Lung (tissue), 11 donors: ENCODE measurements at regions not wholly inside any gene's neighbourhood (a gene's known extent, or its start where the extent isn't known, plus 50 kb on each side); places are given as distances from the start of the nearest gene placed in this dataset.
A peak's percentile ranks its signal among the peaks of the same experiment; 100 is the strongest.

ENCODE experiments used
- ATAC-seq: fragments of 200-7000 bp; cut with Tn5 transposase; one replicate; pipeline ENCODE4 v1.9.1; 2020; ENCODE audit warnings: moderate number of reproducible peaks; ENCODE audit not compliant: insufficient read depth, low FRiP score
- DNase-seq, 3 donors: peaks; one replicate each; pipeline ENCODE4 v3.0.0-alpha.2; 2013 to 2017
- H3K27ac ChIP-seq, 2 donors: one replicate each; pipeline ENCODE4 v1.5.1; 2013; ENCODE audit warnings: mild to moderate bottlenecking in 2 of 2, moderate library complexity in 2 of 2, control low read depth in 1 of 2, inconsistent platforms in 1 of 2, low read depth in 1 of 2, low read length in 1 of 2
- H3K27me3 ChIP-seq, 3 donors: one replicate each; pipeline ENCODE4 v1.5.1; 2013; ENCODE audit warnings: low read length in 2 of 3; ENCODE audit not compliant: control insufficient read depth in 3 of 3, insufficient read depth in 3 of 3
- H3K36me3 ChIP-seq, 4 donors: one replicate each; pipeline ENCODE4 v1.5.1; 2013; ENCODE audit warnings: low read length in 4 of 4, mild to moderate bottlenecking in 1 of 4, moderate library complexity in 1 of 4; ENCODE audit not compliant: control insufficient read depth in 4 of 4, insufficient read depth in 4 of 4
- H3K4me1 ChIP-seq, 5 donors: one replicate each; pipeline ENCODE4 v1.5.1; 2013; ENCODE audit warnings: low read length in 5 of 5, mild to moderate bottlenecking in 2 of 5, moderate library complexity in 1 of 5; ENCODE audit not compliant: control insufficient read depth in 5 of 5, insufficient read depth in 5 of 5
- H3K4me3 ChIP-seq: one replicate; pipeline ENCODE4 v1.5.1; 2013; ENCODE audit warnings: mild to moderate bottlenecking, control low read depth, moderate library complexity
- H3K9ac ChIP-seq, 2 donors: one replicate each; pipeline ENCODE4 v1.5.1; 2013; ENCODE audit warnings: low read length in 2 of 2, control low read depth in 1 of 2; ENCODE audit not compliant: insufficient read depth in 1 of 2
- H3K9me3 ChIP-seq, 4 donors: one replicate each; pipeline ENCODE4 v1.5.1; 2013; ENCODE audit warnings: low read length in 3 of 4, mild to moderate bottlenecking in 1 of 4, moderate library complexity in 1 of 4; ENCODE audit not compliant: control insufficient read depth in 4 of 4, insufficient read depth in 3 of 4
- CTCF ChIP-seq: IDR thresholded peaks from 2 replicates; pipeline ENCODE4 v1.5.1; 2012; ENCODE audit warnings: mild to moderate bottlenecking; ENCODE audit errors: control extremely low read depth, extremely low read depth
- WGBS, 2 donors: extraction: QIAGEN DNeasy Blood & Tissue Kit; methylation state at CpG; one replicate each; pipeline ENCODE4 v1.1.7; 2013; 5-methylcytosine and 5-hydroxymethylcytosine counted together
- donor health status: control.
- donor health status: control.
- donor health status: Bipolar disorder and iron deficiency.
- donor health status: healthy.
- donor health status: DM: yes; HTN: yes; CAD: no.

GRCh38 chr1:87950369-87950768 is 621.7 kb downstream of the LMO4 start:
- no peak overlapping the region for H3K4me3 ChIP-seq
- DNase-seq (no peak), ATAC-seq (no peak)
- no peaks in the 10 kb centered on the region for H3K36me3 ChIP-seq
- peaks cover 0 to 5% (median 2%) of the 10 kb centered on the region in 5 donors for H3K4me1 ChIP-seq
- H3K27me3 ChIP-seq: no peaks in the 10 kb centered on the region
- H3K9ac ChIP-seq: no peak overlapping the region
- H3K27ac ChIP-seq: no peak overlapping the region
- TF ChIP-seq CTCF: no peak
- 35 to 63% methylated on average over 3 of the region's 3 CpGs for WGBS, 2 donors
- H3K9me3 ChIP-seq: no peaks in the 10 kb centered on the region

- no peak overlapping the region for H3K27ac ChIP-seq
- TF ChIP-seq CTCF: no peak
- WGBS, 2 donors: 73 to 85% methylated on average over 2 of the region's 2 CpGs
- no peak for ATAC-seq
- DNase-seq: no peak
- no peaks in the 10 kb centered on the region for H3K36me3 ChIP-seq
- H3K4me1 ChIP-seq: peaks cover 0 to 5% (median 2%) of the 10 kb centered on the region in 5 donors
- H3K27me3 ChIP-seq: no peaks in the 10 kb centered on the region
- no peaks in the 10 kb centered on the region for H3K9me3 ChIP-seq
- no peak overlapping the region for H3K9ac ChIP-seq
- H3K4me3 ChIP-seq: no peak overlapping the region
Observed at GRCh38 chr1:87951409-87951808, 622.7 kb downstream of the LMO4 start.

GRCh38 chr1:87951852-87952251 is 623.2 kb downstream of the LMO4 start:
- Histone ChIP-seq H3K36me3 (no peaks in the 10 kb centered on the region), H3K4me1 (peaks cover 0 to 5% (median 2%) of the 10 kb centered on the region in 5 donors), H3K9ac (no peak overlapping the region), H3K9me3 (no peaks in the 10 kb centered on the region), H3K4me3 (no peak overlapping the region), H3K27ac (no peak overlapping the region), H3K27me3 (no peaks in the 10 kb centered on the region)
- TF ChIP-seq CTCF: no peak
- ATAC-seq: no peak
- 43 to 48% methylated on average over 4 of the region's 4 CpGs for WGBS, 2 donors
- DNase-seq: peak in 2 of 3 donors; percentile 25 to 51

- no peak overlapping the region for H3K9ac ChIP-seq
- H3K9me3 ChIP-seq: no peaks in the 10 kb centered on the region
- ATAC-seq (no peak), DNase-seq (no peak)
- no peak for TF ChIP-seq CTCF
- peaks cover 0 to 5% (median 2%) of the 10 kb centered on the region in 5 donors for H3K4me1 ChIP-seq
- no peaks in the 10 kb centered on the region for H3K27me3 ChIP-seq
- no peaks in the 10 kb centered on the region for H3K36me3 ChIP-seq
- WGBS, 2 donors: 76 to 89% methylated on average over 3 of the region's 3 CpGs
- no peak overlapping the region for H3K27ac ChIP-seq
- no peak overlapping the region for H3K4me3 ChIP-seq
Observed at GRCh38 chr1:87953121-87953520, 624.4 kb downstream of the LMO4 start.
